GM06990 (cell line): ENCODE measurements at regions not wholly inside any gene's neighbourhood (a gene's known extent, or its start where the extent isn't known, plus 50 kb on each side); places are given as distances from the start of the nearest gene placed in this dataset.

Experiments
- DNase-seq: peaks from one replicate; pipeline ENCODE4 v3.0.0-alpha.2; 2011; ENCODE audit not compliant: insufficient read length; ENCODE audit errors: extremely low read depth
- H3K27me3 ChIP-seq: replicated peaks from 2 replicates; pipeline ENCODE4 v1.6.0; 2011; ENCODE audit warnings: low read length; ENCODE audit not compliant: control insufficient read depth, insufficient read depth
- H3K36me3 ChIP-seq: 2 replicates; pipeline ENCODE4 v1.5.1; 2011; ENCODE audit warnings: low read length; ENCODE audit not compliant: control insufficient read depth, insufficient read depth
- H3K4me3 ChIP-seq: replicated peaks from 2 replicates; pipeline ENCODE4 v1.5.1; 2011; ENCODE audit warnings: low read depth, mild to moderate bottlenecking, control low read depth, low read length
- TF ChIP-seq, protein P1 (sequence below): IDR thresholded peaks from 2 replicates; pipeline ENCODE4 v1.5.1; 2011; ENCODE audit warnings: low read length, control low read depth, mild to moderate bottlenecking, inconsistent platforms; ENCODE audit not compliant: insufficient read depth, poor library complexity, severe bottlenecking

DNA sequence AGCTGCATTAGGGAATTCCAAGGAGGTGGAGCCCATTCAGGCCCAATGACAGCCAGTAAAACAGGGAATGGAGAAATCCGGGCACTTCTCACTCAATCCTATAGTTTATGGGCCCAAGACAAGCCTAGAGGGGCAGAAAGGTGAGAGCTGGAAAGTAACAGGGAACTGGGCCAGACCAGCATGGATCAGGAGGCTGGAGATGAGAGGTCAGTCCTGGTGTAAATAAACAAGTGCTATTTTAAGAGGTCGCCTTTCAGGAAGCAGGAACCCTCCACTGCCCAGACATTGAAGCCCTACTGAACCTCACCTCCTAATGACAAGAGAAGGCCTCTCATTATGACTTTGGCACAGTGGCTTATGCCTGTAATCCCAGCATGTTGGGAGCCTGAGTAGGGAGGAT is 57.2 kb upstream of the TGM3 start:
- TF ChIP-seq, protein P1, sequence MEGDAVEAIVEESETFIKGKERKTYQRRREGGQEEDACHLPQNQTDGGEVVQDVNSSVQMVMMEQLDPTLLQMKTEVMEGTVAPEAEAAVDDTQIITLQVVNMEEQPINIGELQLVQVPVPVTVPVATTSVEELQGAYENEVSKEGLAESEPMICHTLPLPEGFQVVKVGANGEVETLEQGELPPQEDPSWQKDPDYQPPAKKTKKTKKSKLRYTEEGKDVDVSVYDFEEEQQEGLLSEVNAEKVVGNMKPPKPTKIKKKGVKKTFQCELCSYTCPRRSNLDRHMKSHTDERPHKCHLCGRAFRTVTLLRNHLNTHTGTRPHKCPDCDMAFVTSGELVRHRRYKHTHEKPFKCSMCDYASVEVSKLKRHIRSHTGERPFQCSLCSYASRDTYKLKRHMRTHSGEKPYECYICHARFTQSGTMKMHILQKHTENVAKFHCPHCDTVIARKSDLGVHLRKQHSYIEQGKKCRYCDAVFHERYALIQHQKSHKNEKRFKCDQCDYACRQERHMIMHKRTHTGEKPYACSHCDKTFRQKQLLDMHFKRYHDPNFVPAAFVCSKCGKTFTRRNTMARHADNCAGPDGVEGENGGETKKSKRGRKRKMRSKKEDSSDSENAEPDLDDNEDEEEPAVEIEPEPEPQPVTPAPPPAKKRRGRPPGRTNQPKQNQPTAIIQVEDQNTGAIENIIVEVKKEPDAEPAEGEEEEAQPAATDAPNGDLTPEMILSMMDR, result no peak
- H3K27me3 ChIP-seq, result no peaks in the 10 kb centered on the region
- no peaks in the 10 kb centered on the region for H3K36me3 ChIP-seq
- H3K4me3 ChIP-seq, result no peak overlapping the region
- DNase-seq, result no peak

DNA sequence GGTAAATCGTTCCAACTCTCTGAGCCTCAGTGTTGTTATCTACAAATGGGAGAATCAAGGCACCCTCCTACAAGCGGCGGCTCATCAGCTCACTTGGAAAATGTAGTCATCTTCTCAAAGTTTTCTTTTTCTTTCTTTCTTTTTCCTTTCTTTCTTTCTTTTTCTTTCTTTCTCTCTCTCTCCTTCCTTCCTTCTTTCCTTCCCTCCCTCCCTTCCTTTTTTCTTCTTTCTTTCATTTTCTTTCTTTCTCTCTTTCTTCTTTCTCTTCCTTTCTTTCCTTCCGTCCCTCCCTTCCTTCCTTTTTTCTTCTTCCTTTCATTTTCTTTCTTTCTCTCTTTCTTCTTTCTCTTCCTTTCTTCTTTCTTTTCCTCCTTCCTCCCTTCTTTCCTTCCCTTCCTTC is 55.0 kb upstream of the TGM3 start:
- no peak for DNase-seq
- Histone ChIP-seq H3K27me3 (no peaks in the 10 kb centered on the region), H3K4me3 (no peak overlapping the region), H3K36me3 (no peaks in the 10 kb centered on the region)
- TF ChIP-seq, protein P1, result no peak

DNA sequence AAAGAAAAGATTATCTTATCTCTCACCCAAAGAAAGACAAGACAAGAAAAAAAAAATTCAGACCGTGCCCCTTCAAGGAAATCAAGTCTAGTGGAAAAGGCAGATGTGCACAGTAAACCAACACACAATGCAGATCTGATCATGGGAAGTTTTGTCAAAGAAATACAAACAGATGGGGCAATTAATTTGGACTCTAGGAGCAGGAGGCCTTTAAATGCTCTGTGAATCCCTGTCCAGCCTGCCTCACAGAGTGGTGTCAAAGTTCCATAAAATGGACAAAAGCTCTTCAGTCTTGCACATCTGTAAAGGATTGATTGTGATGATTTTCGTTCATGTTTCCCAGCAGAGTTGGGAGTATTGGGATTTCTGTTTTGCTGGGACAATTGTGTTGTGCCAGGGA is 53.1 kb upstream of the TGM3 start:
- Histone ChIP-seq H3K4me3 (no peak overlapping the region), H3K27me3 (no peaks in the 10 kb centered on the region), H3K36me3 (no peaks in the 10 kb centered on the region)
- DNase-seq, result no peak
- TF ChIP-seq, protein P1, result no peak

GRCh38 chr20:2244523-2244922 is 51.3 kb upstream of the TGM3 start:
- TF ChIP-seq, protein P1, result no peak
- DNase-seq, result no peak
- no peaks in the 10 kb centered on the region for H3K27me3 ChIP-seq
- H3K36me3 ChIP-seq, result no peaks in the 10 kb centered on the region
- no peak overlapping the region for H3K4me3 ChIP-seq

- H3K36me3 ChIP-seq, result no peaks in the 10 kb centered on the region
- H3K27me3 ChIP-seq, result no peaks in the 10 kb centered on the region
- no peak for DNase-seq
- H3K4me3 ChIP-seq, result no peak overlapping the region
- TF ChIP-seq, protein P1, result no peak
Measured at GRCh38 chr20:2244993-2245392, 50.8 kb upstream of the TGM3 start.

- Histone ChIP-seq H3K4me3 (no peak overlapping the region), H3K27me3 (no peaks in the 10 kb centered on the region), H3K36me3 (no peaks in the 10 kb centered on the region)
- TF ChIP-seq, protein P1, result no peak
- no peak for DNase-seq
Measured at GRCh38 chr20:2245637-2246036, 50.2 kb upstream of the TGM3 start.
